ENCODE measurements at regions not wholly inside any gene's neighbourhood (a gene's known extent, or its start where the extent isn't known, plus 50 kb on each side); places are given as distances from the start of the nearest gene placed in this dataset.

- no peak for TF ChIP-seq CTCF (IDR thresholded peaks at IDR 0.05)
- no peak for TF ChIP-seq POLR2A (IDR thresholded peaks at IDR 0.05)
Measured at GRCh38 chr6:119446609-119447008, 97.0 kb upstream of the MAN1A1 start.

Measured in heart left ventricle (tissue), 13 donors.